ENCODE measurements at regions not wholly inside any gene's neighbourhood (a gene's known extent, or its start where the extent isn't known, plus 50 kb on each side); places are given as distances from the start of the nearest gene placed in this dataset.

DNA sequence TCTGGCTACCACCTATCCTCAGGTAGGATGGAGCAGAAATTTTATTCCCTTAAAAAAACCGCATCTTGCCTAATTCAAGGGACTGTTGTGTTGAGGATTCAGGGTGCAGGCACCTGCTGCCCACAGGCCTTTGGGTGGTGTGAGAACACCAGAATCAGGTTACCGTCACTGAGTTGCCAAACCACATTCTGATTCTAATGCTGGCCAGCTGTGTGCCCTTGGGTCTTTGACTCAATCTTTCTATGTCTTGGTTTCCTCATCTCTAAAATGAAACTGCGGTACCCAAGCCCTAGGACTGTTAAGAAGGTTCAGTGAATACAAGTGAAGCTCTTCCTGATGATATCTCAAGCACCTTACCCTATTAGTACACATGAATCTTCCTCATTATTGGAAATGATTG, 827.3 kb downstream of the DHX35 start (continued):
- TF ChIP-seq, protein P1, sequence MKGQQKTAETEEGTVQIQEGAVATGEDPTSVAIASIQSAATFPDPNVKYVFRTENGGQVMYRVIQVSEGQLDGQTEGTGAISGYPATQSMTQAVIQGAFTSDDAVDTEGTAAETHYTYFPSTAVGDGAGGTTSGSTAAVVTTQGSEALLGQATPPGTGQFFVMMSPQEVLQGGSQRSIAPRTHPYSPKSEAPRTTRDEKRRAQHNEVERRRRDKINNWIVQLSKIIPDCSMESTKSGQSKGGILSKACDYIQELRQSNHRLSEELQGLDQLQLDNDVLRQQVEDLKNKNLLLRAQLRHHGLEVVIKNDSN (CRISPR knock-in tag; IDR thresholded peaks at IDR 0.05) = no peak
- TF ChIP-seq FOXJ3 (CRISPR knock-in tag; IDR thresholded peaks at IDR 0.05; ENCODE audit: borderline replicate concordance) (no peak), ZNF671 (CRISPR knock-in tag; IDR thresholded peaks at IDR 0.05) (no peak)
- TF ChIP-seq, protein P2, sequence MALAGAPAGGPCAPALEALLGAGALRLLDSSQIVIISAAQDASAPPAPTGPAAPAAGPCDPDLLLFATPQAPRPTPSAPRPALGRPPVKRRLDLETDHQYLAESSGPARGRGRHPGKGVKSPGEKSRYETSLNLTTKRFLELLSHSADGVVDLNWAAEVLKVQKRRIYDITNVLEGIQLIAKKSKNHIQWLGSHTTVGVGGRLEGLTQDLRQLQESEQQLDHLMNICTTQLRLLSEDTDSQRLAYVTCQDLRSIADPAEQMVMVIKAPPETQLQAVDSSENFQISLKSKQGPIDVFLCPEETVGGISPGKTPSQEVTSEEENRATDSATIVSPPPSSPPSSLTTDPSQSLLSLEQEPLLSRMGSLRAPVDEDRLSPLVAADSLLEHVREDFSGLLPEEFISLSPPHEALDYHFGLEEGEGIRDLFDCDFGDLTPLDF (CRISPR knock-in tag; IDR thresholded peaks at IDR 0.05) = no peak
- TF ChIP-seq, protein P3, sequence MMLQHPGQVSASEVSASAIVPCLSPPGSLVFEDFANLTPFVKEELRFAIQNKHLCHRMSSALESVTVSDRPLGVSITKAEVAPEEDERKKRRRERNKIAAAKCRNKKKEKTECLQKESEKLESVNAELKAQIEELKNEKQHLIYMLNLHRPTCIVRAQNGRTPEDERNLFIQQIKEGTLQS (CRISPR knock-in tag; conservative IDR thresholded peaks at IDR 0.05) = no peak

DNA sequence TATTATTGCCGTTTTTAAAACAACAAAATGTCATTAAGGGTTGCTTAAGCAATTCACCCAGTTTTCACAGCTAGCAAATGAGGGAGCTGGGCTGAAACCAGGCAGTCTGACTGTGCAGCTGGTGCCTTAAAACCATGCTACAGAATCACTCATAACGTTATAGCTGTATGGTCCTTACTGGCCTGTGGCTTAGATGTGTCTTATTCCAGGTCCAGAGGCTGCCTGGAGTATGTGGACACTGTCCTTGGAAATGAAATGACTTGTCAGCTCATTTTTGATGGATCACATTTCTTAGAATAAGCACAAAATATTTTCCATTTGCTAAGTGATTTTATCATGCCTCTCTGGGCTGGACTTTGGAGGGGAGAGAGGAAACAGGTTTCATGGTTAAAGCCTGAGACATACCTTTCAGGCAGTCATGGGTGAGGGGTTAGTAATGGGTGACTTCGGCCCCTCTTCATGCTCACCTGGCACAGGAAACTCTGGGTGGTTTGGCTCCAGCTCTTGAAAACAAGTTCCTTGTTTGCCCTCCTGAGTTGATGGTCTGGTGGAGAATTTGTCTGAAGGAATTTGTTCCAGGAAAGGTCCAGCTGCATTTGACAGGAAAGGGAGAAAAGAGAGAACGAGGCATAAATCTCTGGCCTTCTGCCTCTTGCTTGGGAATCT, 823.2 kb downstream of the DHX35 start:
- ATAC-seq = no peak
- H3K36me3 Mint-ChIP-seq = peaks cover 29% of the 10 kb centered on the region

DNA sequence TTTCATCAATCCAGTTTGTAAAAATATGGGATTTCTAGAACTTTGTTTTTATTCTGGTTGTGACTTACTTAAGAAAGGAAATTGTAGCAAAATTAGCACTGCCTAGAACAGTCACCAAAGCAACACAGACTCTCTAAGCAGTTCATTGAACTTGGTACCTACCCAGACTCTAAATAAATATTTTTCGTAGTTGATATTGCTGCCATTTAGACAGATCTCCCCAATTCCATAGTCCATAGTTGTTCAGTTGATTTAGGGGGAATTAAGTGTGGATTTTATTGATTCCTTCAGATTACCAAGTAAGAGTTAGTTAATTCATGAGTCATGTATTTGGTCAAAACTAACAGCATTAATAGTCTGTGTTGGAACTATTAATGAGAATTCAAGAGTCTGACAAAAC, 822.5 kb downstream of the DHX35 start:
- ChIA-PET CTCF (no interaction called here), POLR2A (no interaction called here)
- TF ChIP-seq IRF2 (CRISPR knock-in tag; IDR thresholded peaks at IDR 0.05; ENCODE audit: borderline replicate concordance, low read depth) (no peak), KAT7 (CRISPR knock-in tag; IDR thresholded peaks at IDR 0.05; ENCODE audit: borderline replicate concordance) (no peak), ETV6 (CRISPR knock-in tag; IDR thresholded peaks at IDR 0.05) (no peak), NR2C2 (CRISPR knock-in tag; IDR thresholded peaks at IDR 0.05) (no peak), HMGA2 (CRISPR knock-in tag; IDR thresholded peaks at IDR 0.05) (no peak), GTF2I (CRISPR knock-in tag; conservative IDR thresholded peaks at IDR 0.05) (no peak)
- TF ChIP-seq, protein P4, sequence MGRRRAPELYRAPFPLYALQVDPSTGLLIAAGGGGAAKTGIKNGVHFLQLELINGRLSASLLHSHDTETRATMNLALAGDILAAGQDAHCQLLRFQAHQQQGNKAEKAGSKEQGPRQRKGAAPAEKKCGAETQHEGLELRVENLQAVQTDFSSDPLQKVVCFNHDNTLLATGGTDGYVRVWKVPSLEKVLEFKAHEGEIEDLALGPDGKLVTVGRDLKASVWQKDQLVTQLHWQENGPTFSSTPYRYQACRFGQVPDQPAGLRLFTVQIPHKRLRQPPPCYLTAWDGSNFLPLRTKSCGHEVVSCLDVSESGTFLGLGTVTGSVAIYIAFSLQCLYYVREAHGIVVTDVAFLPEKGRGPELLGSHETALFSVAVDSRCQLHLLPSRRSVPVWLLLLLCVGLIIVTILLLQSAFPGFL (CRISPR knock-in tag; IDR thresholded peaks at IDR 0.05; ENCODE audit: borderline replicate concordance) = no peak
- TF ChIP-seq, protein P5, sequence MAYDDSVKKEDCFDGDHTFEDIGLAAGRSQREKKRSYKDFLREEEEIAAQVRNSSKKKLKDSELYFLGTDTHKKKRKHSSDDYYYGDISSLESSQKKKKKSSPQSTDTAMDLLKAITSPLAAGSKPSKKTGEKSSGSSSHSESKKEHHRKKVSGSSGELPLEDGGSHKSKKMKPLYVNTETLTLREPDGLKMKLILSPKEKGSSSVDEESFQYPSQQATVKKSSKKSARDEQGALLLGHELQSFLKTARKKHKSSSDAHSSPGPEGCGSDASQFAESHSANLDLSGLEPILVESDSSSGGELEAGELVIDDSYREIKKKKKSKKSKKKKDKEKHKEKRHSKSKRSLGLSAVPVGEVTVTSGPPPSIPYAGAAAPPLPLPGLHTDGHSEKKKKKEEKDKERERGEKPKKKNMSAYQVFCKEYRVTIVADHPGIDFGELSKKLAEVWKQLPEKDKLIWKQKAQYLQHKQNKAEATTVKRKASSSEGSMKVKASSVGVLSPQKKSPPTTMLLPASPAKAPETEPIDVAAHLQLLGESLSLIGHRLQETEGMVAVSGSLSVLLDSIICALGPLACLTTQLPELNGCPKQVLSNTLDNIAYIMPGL (CRISPR knock-in tag; IDR thresholded peaks at IDR 0.05) = no peak
- TF ChIP-seq, protein P6, sequence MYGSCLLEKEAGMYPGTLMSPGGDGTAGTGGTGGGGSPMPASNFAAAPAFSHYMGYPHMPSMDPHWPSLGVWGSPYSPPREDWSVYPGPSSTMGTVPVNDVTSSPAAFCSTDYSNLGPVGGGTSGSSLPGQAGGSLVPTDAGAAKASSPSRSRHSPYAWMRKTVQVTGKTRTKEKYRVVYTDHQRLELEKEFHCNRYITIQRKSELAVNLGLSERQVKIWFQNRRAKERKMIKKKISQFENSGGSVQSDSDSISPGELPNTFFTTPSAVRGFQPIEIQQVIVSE (CRISPR knock-in tag; IDR thresholded peaks at IDR 0.05; ENCODE audit: borderline replicate concordance) = no peak

More for the DNA sequence above, 823.2 kb downstream of the DHX35 start:
- CTCF ChIA-PET = no interaction called here
- Mint-ChIP-seq H3K9me3 (peaks cover 21% of the 10 kb centered on the region), H3K27ac (no peak overlapping the region), H3K27me3 (ENCODE audit: low read depth) (no peaks in the 10 kb centered on the region), H3K4me1 (peaks cover 8% of the 10 kb centered on the region), H3K4me3 (no peak overlapping the region)
- TF ChIP-seq, protein P1 (CRISPR knock-in tag; IDR thresholded peaks at IDR 0.05) = no peak
- TF ChIP-seq FOXP1 (CRISPR knock-in tag; IDR thresholded peaks at IDR 0.05; ENCODE audit: borderline replicate concordance) (no peak), ZNF396 (CRISPR knock-in tag; IDR thresholded peaks at IDR 0.05; ENCODE audit: borderline replicate concordance) (no peak), EMX1 (CRISPR knock-in tag; IDR thresholded peaks at IDR 0.05) (no peak), MXD4 (CRISPR knock-in tag; IDR thresholded peaks at IDR 0.05; ENCODE audit: borderline replicate concordance) (no peak), JAZF1 (CRISPR knock-in tag; IDR thresholded peaks at IDR 0.05) (no peak), ZNF121 (CRISPR knock-in tag; IDR thresholded peaks at IDR 0.05) (no peak)
- TF ChIP-seq, protein P7, sequence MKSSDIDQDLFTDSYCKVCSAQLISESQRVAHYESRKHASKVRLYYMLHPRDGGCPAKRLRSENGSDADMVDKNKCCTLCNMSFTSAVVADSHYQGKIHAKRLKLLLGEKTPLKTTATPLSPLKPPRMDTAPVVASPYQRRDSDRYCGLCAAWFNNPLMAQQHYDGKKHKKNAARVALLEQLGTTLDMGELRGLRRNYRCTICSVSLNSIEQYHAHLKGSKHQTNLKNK (CRISPR knock-in tag; IDR thresholded peaks at IDR 0.05) = no peak
- TF ChIP-seq, protein P8, sequence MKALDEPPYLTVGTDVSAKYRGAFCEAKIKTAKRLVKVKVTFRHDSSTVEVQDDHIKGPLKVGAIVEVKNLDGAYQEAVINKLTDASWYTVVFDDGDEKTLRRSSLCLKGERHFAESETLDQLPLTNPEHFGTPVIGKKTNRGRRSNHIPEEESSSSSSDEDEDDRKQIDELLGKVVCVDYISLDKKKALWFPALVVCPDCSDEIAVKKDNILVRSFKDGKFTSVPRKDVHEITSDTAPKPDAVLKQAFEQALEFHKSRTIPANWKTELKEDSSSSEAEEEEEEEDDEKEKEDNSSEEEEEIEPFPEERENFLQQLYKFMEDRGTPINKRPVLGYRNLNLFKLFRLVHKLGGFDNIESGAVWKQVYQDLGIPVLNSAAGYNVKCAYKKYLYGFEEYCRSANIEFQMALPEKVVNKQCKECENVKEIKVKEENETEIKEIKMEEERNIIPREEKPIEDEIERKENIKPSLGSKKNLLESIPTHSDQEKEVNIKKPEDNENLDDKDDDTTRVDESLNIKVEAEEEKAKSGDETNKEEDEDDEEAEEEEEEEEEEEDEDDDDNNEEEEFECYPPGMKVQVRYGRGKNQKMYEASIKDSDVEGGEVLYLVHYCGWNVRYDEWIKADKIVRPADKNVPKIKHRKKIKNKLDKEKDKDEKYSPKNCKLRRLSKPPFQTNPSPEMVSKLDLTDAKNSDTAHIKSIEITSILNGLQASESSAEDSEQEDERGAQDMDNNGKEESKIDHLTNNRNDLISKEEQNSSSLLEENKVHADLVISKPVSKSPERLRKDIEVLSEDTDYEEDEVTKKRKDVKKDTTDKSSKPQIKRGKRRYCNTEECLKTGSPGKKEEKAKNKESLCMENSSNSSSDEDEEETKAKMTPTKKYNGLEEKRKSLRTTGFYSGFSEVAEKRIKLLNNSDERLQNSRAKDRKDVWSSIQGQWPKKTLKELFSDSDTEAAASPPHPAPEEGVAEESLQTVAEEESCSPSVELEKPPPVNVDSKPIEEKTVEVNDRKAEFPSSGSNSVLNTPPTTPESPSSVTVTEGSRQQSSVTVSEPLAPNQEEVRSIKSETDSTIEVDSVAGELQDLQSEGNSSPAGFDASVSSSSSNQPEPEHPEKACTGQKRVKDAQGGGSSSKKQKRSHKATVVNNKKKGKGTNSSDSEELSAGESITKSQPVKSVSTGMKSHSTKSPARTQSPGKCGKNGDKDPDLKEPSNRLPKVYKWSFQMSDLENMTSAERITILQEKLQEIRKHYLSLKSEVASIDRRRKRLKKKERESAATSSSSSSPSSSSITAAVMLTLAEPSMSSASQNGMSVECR (CRISPR knock-in tag; IDR thresholded peaks at IDR 0.05; ENCODE audit: borderline replicate concordance) = no peak
- no peak for DNase-seq (ENCODE audit: low spot score)
- POLR2A ChIA-PET = no interaction called here

More for the DNA sequence above, 822.5 kb downstream of the DHX35 start:
- Mint-ChIP-seq H3K4me1 (peaks cover 6% of the 10 kb centered on the region), H3K9me3 (peaks cover 21% of the 10 kb centered on the region), H3K27me3 (ENCODE audit: low read depth) (no peaks in the 10 kb centered on the region), H3K4me3 (no peak overlapping the region), H3K27ac (no peak overlapping the region), H3K36me3 (peaks cover 29% of the 10 kb centered on the region)
- ATAC-seq = no peak
- no peak for DNase-seq (ENCODE audit: low spot score)

Data from WTC11 (cell line).